Effector memory CD4-positive, alpha-beta T cell (primary cell): ENCODE measurements at regions not wholly inside any gene's neighbourhood (a gene's known extent, or its start where the extent isn't known, plus 50 kb on each side); places are given as distances from the start of the nearest gene placed in this dataset.

ENCODE experiments used
- DNase-seq, 3 donors: peaks; one replicate each; pipeline ENCODE4 v3.0.0-alpha.2; 2020
- H3K27ac ChIP-seq: 2 replicates; pipeline ENCODE4 v1.7.0; 2013; ENCODE audit warnings: mild to moderate bottlenecking, low read length, moderate library complexity; ENCODE audit not compliant: insufficient read depth, poor library complexity, severe bottlenecking
- H3K27me3 ChIP-seq: replicated peaks from 2 replicates; pipeline ENCODE4 v1.7.0; 2013; ENCODE audit warnings: mild to moderate bottlenecking, low read length; ENCODE audit not compliant: insufficient read depth, control insufficient read depth, poor library complexity, severe bottlenecking
- H3K36me3 ChIP-seq: 2 replicates; pipeline ENCODE4 v1.7.0; 2013; ENCODE audit warnings: mild to moderate bottlenecking, low read length, moderate library complexity; ENCODE audit not compliant: control insufficient read depth, insufficient read depth
- H3K4me1 ChIP-seq: 2 replicates; pipeline ENCODE4 v1.7.0; 2013; ENCODE audit warnings: low read length, mild to moderate bottlenecking; ENCODE audit not compliant: control insufficient read depth, insufficient read depth, poor library complexity, severe bottlenecking
- H3K4me3 ChIP-seq: 2 replicates; pipeline ENCODE4 v1.7.0; 2013; ENCODE audit warnings: low read length, low read depth, mild to moderate bottlenecking; ENCODE audit not compliant: insufficient read depth, poor library complexity, severe bottlenecking
- H3K9me3 ChIP-seq: 2 replicates; pipeline ENCODE4 v1.7.0; 2013; ENCODE audit warnings: mild to moderate bottlenecking, low read length, moderate library complexity; ENCODE audit not compliant: control insufficient read depth

DNA sequence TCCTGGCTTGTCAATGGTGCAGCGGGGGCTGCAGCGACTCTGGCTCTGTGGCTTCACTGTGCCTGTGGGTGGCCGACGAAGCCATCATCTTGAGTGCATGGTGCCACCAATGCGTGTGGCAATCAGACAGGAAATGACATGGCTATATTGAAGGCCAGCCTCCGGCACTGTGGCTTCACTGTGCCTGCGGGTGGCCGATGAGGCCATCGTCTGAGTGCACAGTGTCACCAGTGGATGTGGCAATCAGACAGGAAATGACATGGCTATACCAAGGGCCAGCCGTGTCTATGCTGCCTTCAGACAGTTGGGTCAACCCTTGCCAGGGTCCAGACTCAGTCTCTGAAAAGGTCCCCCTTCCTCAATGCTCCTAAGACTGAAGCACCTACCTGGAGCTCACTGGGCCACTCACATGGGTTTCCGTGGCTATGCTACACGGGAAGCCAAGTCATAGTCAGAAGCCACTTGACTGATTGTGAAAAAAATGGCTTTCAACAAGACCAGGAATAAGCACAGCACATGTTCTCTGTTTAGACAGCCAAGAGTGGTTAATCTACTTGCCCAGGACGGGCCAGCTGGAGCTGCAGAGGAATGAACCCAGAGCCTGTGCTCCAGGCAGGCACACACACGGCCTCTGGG, 67.5 kb upstream of the S1PR3 start:
- Histone ChIP-seq H3K4me3 (no peak overlapping the region), H3K4me1 (peaks cover 15% of the 10 kb centered on the region), H3K27me3 (no peaks in the 10 kb centered on the region), H3K27ac (no peak overlapping the region), H3K36me3 (no peaks in the 10 kb centered on the region), H3K9me3 (no peaks in the 10 kb centered on the region)
- DNase-seq, result no peak

GRCh38 chr9:88925481-88925880, 65.8 kb upstream of the S1PR3 start:
- Histone ChIP-seq H3K9me3 (no peaks in the 10 kb centered on the region), H3K36me3 (no peaks in the 10 kb centered on the region), H3K4me3 (no peak overlapping the region), H3K27me3 (no peaks in the 10 kb centered on the region), H3K27ac (no peak overlapping the region), H3K4me1 (peaks cover 15% of the 10 kb centered on the region)
- DNase-seq, result no peak

GRCh38 chr9:88926781-88927505, 64.3 kb upstream of the S1PR3 start:
- Histone ChIP-seq H3K4me1 (peaks cover 6% of the 10 kb centered on the region), H3K4me3 (no peak overlapping the region), H3K36me3 (no peaks in the 10 kb centered on the region)

GRCh38 chr9:88927510-88927909, 63.8 kb upstream of the S1PR3 start:
- peaks cover under 1% of the 10 kb centered on the region for H3K4me1 ChIP-seq
- H3K9me3 ChIP-seq, result no peaks in the 10 kb centered on the region
- H3K36me3 ChIP-seq, result no peaks in the 10 kb centered on the region
- H3K27ac ChIP-seq, result no peak overlapping the region
- no peak for DNase-seq
- no peak overlapping the region for H3K4me3 ChIP-seq
- H3K27me3 ChIP-seq, result no peaks in the 10 kb centered on the region

More at GRCh38 chr9:88926781-88927505, 64.3 kb upstream of the S1PR3 start:
- no peak for DNase-seq
- Histone ChIP-seq H3K27ac (no peak overlapping the region), H3K9me3 (no peaks in the 10 kb centered on the region), H3K27me3 (no peaks in the 10 kb centered on the region)

DNA sequence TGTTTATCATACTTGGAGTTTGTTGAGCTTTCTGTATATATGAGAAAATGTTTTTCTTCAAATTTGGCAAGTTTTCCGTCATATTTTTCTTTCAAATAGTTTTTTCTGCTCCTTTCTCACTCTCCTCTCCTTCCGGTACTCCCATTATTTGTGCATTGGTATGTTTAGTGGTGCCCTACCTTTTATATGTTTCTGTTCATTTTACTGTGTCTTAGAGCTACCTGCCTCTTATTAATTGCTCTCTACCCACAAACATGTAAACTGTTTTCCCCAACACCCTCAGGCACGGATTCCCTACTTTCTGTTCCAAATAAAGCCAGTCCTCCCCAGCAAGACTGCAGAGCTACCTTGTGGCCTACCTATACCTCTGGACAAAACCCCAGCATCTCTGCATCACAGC, 60.6 kb upstream of the S1PR3 start:
- H3K9me3 ChIP-seq, result no peaks in the 10 kb centered on the region
- H3K27me3 ChIP-seq, result no peaks in the 10 kb centered on the region
- no peak for DNase-seq
- no peak overlapping the region for H3K4me3 ChIP-seq
- H3K36me3 ChIP-seq, result no peaks in the 10 kb centered on the region
- no peak overlapping the region for H3K27ac ChIP-seq
- no peaks in the 10 kb centered on the region for H3K4me1 ChIP-seq

GRCh38 chr9:88932766-88933165, 58.5 kb upstream of the S1PR3 start:
- Histone ChIP-seq H3K36me3 (no peaks in the 10 kb centered on the region), H3K27me3 (no peaks in the 10 kb centered on the region), H3K9me3 (no peaks in the 10 kb centered on the region), H3K4me3 (no peak overlapping the region), H3K4me1 (no peaks in the 10 kb centered on the region), H3K27ac (no peak overlapping the region)
- no peak for DNase-seq

GRCh38 chr9:88933607-88934379, 57.5 kb upstream of the S1PR3 start:
- H3K36me3 ChIP-seq, result no peaks in the 10 kb centered on the region
- H3K27ac ChIP-seq, result no peak overlapping the region
- no peaks in the 10 kb centered on the region for H3K4me1 ChIP-seq
- no peaks in the 10 kb centered on the region for H3K27me3 ChIP-seq
- H3K9me3 ChIP-seq, result no peaks in the 10 kb centered on the region
- no peak overlapping the region for H3K4me3 ChIP-seq
- no peak for DNase-seq

DNA sequence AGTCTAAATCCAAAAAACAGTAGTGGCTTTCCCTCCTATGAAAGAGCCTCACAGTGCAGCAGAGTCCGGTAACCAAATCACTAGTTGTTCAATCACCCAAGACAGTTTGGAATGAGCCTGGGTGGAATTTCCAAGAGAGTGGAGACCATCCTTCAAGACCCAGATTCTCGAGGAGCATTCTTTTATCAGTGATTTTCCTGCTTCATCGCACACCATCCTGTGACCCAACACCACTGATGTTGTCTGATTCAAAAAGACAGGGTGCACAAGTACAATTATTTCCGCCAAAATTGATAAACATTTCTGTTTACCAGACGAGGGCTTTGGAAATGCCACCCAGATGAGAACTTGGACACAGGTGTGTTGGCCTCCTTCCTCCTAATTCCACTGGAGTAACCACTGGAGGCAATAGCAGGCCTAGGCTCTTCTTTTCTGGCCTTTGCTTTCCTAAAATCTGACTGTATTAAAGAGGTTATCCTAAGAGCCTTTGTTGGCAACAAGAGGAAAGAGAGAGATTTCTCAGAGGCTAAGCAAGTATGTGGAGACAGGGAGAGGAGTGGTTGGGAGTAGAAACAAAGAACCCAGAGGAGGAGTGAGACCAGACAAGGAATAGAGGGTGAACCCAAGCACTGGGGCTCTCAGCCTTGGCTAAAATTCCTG, 56.3 kb upstream of the S1PR3 start:
- Histone ChIP-seq H3K4me3 (no peak overlapping the region), H3K9me3 (no peaks in the 10 kb centered on the region)

GRCh38 chr9:88936132-88936531, 55.1 kb upstream of the S1PR3 start:
- H3K4me3 ChIP-seq, result no peak overlapping the region
- DNase-seq, result no peak
- no peaks in the 10 kb centered on the region for H3K27me3 ChIP-seq
- H3K9me3 ChIP-seq, result no peaks in the 10 kb centered on the region
- no peak overlapping the region for H3K27ac ChIP-seq
- no peaks in the 10 kb centered on the region for H3K4me1 ChIP-seq
- no peaks in the 10 kb centered on the region for H3K36me3 ChIP-seq

More for the DNA sequence above, 56.3 kb upstream of the S1PR3 start:
- Histone ChIP-seq H3K27ac (no peak overlapping the region), H3K4me1 (no peaks in the 10 kb centered on the region), H3K27me3 (no peaks in the 10 kb centered on the region), H3K36me3 (no peaks in the 10 kb centered on the region)
- DNase-seq, result no peak
